ENCODE measurements at regions not wholly inside any gene's neighbourhood (a gene's known extent, or its start where the extent isn't known, plus 50 kb on each side); places are given as distances from the start of the nearest gene placed in this dataset.

DNA sequence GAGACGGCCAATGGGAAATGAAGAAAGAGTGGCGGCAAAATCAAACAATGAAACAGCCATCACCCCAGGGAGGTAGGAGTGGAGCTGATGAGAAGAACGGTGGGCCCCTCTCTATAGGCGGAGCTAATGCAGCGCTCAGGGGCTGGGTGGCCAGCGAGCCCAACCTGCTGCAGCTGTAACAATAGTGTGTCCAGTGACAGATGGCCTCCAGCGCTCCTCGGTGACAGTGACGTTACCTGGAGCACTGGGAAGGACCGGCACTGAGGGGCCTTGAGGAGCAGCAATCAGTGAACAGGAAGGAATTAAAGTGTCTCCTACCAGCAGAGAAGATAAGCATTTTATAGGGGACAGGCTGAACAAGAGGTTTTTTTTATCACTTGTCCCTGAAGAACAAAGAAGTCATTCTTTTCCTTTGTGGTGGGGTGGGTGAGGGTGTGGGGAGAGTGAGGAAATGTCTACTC, 81.6 kb downstream of the FOXA2 start (continued):
- TF ChIP-seq, protein P1, sequence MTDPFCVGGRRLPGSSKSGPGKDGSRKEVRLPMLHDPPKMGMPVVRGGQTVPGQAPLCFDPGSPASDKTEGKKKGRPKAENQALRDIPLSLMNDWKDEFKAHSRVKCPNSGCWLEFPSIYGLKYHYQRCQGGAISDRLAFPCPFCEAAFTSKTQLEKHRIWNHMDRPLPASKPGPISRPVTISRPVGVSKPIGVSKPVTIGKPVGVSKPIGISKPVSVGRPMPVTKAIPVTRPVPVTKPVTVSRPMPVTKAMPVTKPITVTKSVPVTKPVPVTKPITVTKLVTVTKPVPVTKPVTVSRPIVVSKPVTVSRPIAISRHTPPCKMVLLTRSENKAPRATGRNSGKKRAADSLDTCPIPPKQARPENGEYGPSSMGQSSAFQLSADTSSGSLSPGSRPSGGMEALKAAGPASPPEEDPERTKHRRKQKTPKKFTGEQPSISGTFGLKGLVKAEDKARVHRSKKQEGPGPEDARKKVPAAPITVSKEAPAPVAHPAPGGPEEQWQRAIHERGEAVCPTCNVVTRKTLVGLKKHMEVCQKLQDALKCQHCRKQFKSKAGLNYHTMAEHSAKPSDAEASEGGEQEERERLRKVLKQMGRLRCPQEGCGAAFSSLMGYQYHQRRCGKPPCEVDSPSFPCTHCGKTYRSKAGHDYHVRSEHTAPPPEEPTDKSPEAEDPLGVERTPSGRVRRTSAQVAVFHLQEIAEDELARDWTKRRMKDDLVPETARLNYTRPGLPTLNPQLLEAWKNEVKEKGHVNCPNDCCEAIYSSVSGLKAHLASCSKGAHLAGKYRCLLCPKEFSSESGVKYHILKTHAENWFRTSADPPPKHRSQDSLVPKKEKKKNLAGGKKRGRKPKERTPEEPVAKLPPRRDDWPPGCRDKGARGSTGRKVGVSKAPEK (CRISPR knock-in tag; IDR thresholded peaks at IDR 0.05; ENCODE audit: borderline replicate concordance) = no peak
- TF ChIP-seq NAIF1 (CRISPR knock-in tag; IDR thresholded peaks at IDR 0.05; ENCODE audit: borderline replicate concordance) = no peak
- TF ChIP-seq KDM5B (CRISPR knock-in tag; IDR thresholded peaks at IDR 0.05; ENCODE audit: borderline replicate concordance) = no peak
- TF ChIP-seq ADNP (CRISPR knock-in tag; IDR thresholded peaks at IDR 0.05) = no peak
- TF ChIP-seq ZNF543 (CRISPR knock-in tag; IDR thresholded peaks at IDR 0.05) = 0 out of 2 replicates have a peak, but pooled peaks have one; percentile 21
- TF ChIP-seq NFYB (CRISPR knock-in tag; IDR thresholded peaks at IDR 0.05) = no peak
- TF ChIP-seq NR2F6 (IDR thresholded peaks at IDR 0.05) = no peak
- TF ChIP-seq NR2F6 (CRISPR knock-in tag; IDR thresholded peaks at IDR 0.05) = no peak
- TF ChIP-seq, protein P2, sequence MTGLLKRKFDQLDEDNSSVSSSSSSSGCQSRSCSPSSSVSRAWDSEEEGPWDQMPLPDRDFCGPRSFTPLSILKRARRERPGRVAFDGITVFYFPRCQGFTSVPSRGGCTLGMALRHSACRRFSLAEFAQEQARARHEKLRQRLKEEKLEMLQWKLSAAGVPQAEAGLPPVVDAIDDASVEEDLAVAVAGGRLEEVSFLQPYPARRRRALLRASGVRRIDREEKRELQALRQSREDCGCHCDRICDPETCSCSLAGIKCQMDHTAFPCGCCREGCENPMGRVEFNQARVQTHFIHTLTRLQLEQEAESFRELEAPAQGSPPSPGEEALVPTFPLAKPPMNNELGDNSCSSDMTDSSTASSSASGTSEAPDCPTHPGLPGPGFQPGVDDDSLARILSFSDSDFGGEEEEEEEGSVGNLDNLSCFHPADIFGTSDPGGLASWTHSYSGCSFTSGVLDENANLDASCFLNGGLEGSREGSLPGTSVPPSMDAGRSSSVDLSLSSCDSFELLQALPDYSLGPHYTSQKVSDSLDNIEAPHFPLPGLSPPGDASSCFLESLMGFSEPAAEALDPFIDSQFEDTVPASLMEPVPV (CRISPR knock-in tag; IDR thresholded peaks at IDR 0.05) = no peak
- TF ChIP-seq, protein P3, sequence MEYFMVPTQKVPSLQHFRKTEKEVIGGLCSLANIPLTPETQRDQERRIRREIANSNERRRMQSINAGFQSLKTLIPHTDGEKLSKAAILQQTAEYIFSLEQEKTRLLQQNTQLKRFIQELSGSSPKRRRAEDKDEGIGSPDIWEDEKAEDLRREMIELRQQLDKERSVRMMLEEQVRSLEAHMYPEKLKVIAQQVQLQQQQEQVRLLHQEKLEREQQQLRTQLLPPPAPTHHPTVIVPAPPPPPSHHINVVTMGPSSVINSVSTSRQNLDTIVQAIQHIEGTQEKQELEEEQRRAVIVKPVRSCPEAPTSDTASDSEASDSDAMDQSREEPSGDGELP (IDR thresholded peaks at IDR 0.05; ENCODE audit: borderline replicate concordance, low read depth) = peak; percentile 53; the same call in 1 of the 2 replicates
- TF ChIP-seq, protein P4, sequence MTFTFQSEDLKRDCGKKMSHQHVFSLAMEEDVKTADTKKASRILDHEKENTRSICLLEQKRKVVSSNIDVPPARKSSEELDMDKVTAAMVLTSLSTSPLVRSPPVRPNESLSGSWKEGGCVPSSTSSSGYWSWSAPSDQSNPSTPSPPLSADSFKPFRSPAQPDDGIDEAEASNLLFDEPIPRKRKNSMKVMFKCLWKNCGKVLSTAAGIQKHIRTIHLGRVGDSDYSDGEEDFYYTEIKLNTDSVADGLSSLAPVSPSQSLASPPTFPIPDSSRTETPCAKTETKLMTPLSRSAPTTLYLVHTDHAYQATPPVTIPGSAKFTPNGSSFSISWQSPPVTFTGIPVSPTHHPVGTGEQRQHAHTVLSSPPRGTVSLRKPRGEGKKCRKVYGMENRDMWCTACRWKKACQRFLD (CRISPR knock-in tag; IDR thresholded peaks at IDR 0.05; ENCODE audit: borderline replicate concordance) = no peak
- no peak for TF ChIP-seq NFYC (CRISPR knock-in tag; IDR thresholded peaks at IDR 0.05)
- TF ChIP-seq, protein P5, sequence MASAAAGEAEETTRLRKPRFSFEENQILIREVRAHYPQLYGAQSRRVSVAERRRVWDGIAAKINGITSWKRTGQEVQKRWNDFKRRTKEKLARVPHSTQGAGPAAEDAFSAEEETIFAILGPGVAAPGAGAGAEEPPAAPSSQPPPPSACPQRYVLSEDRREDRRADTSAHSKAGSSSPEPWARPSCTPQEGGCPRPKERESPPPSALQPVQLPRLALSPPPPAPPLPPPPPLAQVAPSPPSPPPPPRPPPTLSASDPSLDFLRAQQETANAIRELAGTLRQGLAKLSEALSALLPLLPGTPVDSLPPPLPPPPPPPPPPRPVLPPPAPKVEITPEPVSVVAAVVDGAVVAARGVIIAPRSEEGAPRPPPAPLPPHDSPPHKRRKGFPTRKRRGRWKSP (CRISPR knock-in tag; IDR thresholded peaks at IDR 0.05) = no peak
- TF ChIP-seq HNF4G (IDR thresholded peaks at IDR 0.05; ENCODE audit: borderline replicate concordance, low read depth, low read length) = no peak
- TF ChIP-seq HNF4G (CRISPR knock-in tag; IDR thresholded peaks at IDR 0.05; ENCODE audit: borderline replicate concordance, low read depth) = no peak
- no peak; the same call in 1 of the 2 replicates for TF ChIP-seq ATF7-NPFF (CRISPR knock-in tag; IDR thresholded peaks at IDR 0.05; ENCODE audit: low read depth)
- TF ChIP-seq, protein P6, sequence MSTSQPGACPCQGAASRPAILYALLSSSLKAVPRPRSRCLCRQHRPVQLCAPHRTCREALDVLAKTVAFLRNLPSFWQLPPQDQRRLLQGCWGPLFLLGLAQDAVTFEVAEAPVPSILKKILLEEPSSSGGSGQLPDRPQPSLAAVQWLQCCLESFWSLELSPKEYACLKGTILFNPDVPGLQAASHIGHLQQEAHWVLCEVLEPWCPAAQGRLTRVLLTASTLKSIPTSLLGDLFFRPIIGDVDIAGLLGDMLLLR (CRISPR knock-in tag; IDR thresholded peaks at IDR 0.05) = no peak
- TF ChIP-seq, protein P7, sequence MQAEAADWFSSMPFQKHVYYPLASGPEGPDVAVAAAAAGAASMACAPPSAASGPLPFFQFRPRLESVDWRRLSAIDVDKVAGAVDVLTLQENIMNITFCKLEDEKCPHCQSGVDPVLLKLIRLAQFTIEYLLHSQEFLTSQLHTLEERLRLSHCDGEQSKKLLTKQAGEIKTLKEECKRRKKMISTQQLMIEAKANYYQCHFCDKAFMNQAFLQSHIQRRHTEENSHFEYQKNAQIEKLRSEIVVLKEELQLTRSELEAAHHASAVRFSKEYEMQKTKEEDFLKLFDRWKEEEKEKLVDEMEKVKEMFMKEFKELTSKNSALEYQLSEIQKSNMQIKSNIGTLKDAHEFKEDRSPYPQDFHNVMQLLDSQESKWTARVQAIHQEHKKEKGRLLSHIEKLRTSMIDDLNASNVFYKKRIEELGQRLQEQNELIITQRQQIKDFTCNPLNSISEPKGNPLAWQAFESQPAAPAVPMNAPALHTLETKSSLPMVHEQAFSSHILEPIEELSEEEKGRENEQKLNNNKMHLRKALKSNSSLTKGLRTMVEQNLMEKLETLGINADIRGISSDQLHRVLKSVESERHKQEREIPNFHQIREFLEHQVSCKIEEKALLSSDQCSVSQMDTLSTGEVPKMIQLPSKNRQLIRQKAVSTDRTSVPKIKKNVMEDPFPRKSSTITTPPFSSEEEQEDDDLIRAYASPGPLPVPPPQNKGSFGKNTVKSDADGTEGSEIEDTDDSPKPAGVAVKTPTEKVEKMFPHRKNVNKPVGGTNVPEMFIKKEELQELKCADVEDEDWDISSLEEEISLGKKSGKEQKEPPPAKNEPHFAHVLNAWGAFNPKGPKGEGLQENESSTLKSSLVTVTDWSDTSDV (CRISPR knock-in tag; IDR thresholded peaks at IDR 0.05) = no peak

Data from HepG2 (cell line).